ENCODE measurements at regions not wholly inside any gene's neighbourhood (a gene's known extent, or its start where the extent isn't known, plus 50 kb on each side); places are given as distances from the start of the nearest gene placed in this dataset.

- TF ChIP-seq ZNF503 (CRISPR knock-in tag; IDR thresholded peaks at IDR 0.05) = peak; percentile 40; the same call in 1 of the 2 replicates
- TF ChIP-seq ZNF326 (CRISPR knock-in tag; IDR thresholded peaks at IDR 0.05; ENCODE audit: borderline replicate concordance) = no peak
- TF ChIP-seq PHF8 (CRISPR knock-in tag; IDR thresholded peaks at IDR 0.05) = no peak
- TF ChIP-seq SIX4 (CRISPR knock-in tag; IDR thresholded peaks at IDR 0.05) = 0 out of 2 replicates have a peak, but pooled peaks have one; percentile 27
- TF ChIP-seq HMG20A (CRISPR knock-in tag; IDR thresholded peaks at IDR 0.05; ENCODE audit: borderline replicate concordance) = peak; percentile 80; the same call in 1 of the 2 replicates
- TF ChIP-seq ZNF850 (CRISPR knock-in tag; conservative IDR thresholded peaks at IDR 0.05) = no peak
- no peak for TF ChIP-seq HDAC6 (IDR thresholded peaks at IDR 0.05; ENCODE audit: low read depth, low read length)
- TF ChIP-seq EEA1 (CRISPR knock-in tag; IDR thresholded peaks at IDR 0.05; ENCODE audit: borderline replicate concordance) = no peak
- no peak for TF ChIP-seq ZSCAN22 (CRISPR knock-in tag; IDR thresholded peaks at IDR 0.05)
- TF ChIP-seq ZNF562 (CRISPR knock-in tag; IDR thresholded peaks at IDR 0.05; ENCODE audit: borderline replicate concordance) = no peak
- TF ChIP-seq MIXL1 (CRISPR knock-in tag; IDR thresholded peaks at IDR 0.05) = no peak
- no peak for TF ChIP-seq ZNF841 (CRISPR knock-in tag; IDR thresholded peaks at IDR 0.05; ENCODE audit: borderline replicate concordance)
- TF ChIP-seq LCORL (IDR thresholded peaks at IDR 0.05) = no peak
- no peak for TF ChIP-seq LCORL (CRISPR knock-in tag; IDR thresholded peaks at IDR 0.05)
- TF ChIP-seq ZNF552 (CRISPR knock-in tag; IDR thresholded peaks at IDR 0.05; ENCODE audit: borderline replicate concordance) = no peak
- TF ChIP-seq TBX2 (CRISPR knock-in tag; IDR thresholded peaks at IDR 0.05; ENCODE audit: borderline replicate concordance) = peak; percentile 40; the same call in 1 of the 2 replicates
- TF ChIP-seq EED (CRISPR knock-in tag; IDR thresholded peaks at IDR 0.05) = no peak
- no peak for TF ChIP-seq NCOA5 (CRISPR knock-in tag; IDR thresholded peaks at IDR 0.05)
- TF ChIP-seq RNF219 (CRISPR knock-in tag; IDR thresholded peaks at IDR 0.05) = no peak
Observed at GRCh38 chr4:3671571-3672464, 94.4 kb upstream of the ADRA2C start (continued).
